ENCODE measurements at regions not wholly inside any gene's neighbourhood (a gene's known extent, or its start where the extent isn't known, plus 50 kb on each side); places are given as distances from the start of the nearest gene placed in this dataset.

GRCh38 chr7:152590481-152590880 lies 85.5 kb downstream of the XRCC2 start:
- TF ChIP-seq ZNF224 (CRISPR knock-in tag; IDR thresholded peaks at IDR 0.05) (no peak), SOX13 (IDR thresholded peaks at IDR 0.05) (no peak), SOX13 (CRISPR knock-in tag; conservative IDR thresholded peaks at IDR 0.05 in 1 of 2, IDR thresholded peaks at IDR 0.05 in 1 of 2) (no peak), CTCF (CRISPR knock-in tag; IDR thresholded peaks at IDR 0.05) (no peak), RELA (CRISPR knock-in tag; IDR thresholded peaks at IDR 0.05) (no peak), ZSCAN21 (CRISPR knock-in tag; IDR thresholded peaks at IDR 0.05; ENCODE audit: borderline replicate concordance) (no peak), ZNF816 (CRISPR knock-in tag; IDR thresholded peaks at IDR 0.05; ENCODE audit: borderline replicate concordance) (no peak), RFX5 (IDR thresholded peaks at IDR 0.05; ENCODE audit: low read depth, low read length) (no peak), ZBTB20 (CRISPR knock-in tag; IDR thresholded peaks at IDR 0.05; ENCODE audit: borderline replicate concordance, low read depth) (no peak)
- TF ChIP-seq, protein P1, sequence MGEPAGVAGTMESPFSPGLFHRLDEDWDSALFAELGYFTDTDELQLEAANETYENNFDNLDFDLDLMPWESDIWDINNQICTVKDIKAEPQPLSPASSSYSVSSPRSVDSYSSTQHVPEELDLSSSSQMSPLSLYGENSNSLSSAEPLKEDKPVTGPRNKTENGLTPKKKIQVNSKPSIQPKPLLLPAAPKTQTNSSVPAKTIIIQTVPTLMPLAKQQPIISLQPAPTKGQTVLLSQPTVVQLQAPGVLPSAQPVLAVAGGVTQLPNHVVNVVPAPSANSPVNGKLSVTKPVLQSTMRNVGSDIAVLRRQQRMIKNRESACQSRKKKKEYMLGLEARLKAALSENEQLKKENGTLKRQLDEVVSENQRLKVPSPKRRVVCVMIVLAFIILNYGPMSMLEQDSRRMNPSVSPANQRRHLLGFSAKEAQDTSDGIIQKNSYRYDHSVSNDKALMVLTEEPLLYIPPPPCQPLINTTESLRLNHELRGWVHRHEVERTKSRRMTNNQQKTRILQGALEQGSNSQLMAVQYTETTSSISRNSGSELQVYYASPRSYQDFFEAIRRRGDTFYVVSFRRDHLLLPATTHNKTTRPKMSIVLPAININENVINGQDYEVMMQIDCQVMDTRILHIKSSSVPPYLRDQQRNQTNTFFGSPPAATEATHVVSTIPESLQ (CRISPR knock-in tag; conservative IDR thresholded peaks at IDR 0.05), result no peak
- TF ChIP-seq, protein P2, sequence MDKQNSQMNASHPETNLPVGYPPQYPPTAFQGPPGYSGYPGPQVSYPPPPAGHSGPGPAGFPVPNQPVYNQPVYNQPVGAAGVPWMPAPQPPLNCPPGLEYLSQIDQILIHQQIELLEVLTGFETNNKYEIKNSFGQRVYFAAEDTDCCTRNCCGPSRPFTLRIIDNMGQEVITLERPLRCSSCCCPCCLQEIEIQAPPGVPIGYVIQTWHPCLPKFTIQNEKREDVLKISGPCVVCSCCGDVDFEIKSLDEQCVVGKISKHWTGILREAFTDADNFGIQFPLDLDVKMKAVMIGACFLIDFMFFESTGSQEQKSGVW (CRISPR knock-in tag; IDR thresholded peaks at IDR 0.05; ENCODE audit: borderline replicate concordance), result no peak
